HPDE6-E6E7 (cell line): ENCODE measurements at regions not wholly inside any gene's neighbourhood (a gene's known extent, or its start where the extent isn't known, plus 50 kb on each side); places are given as distances from the start of the nearest gene placed in this dataset.

ENCODE experiments used
- DNase-seq: peaks from one replicate; pipeline ENCODE4 v3.0.0; 2011; ENCODE audit warnings: missing footprints; ENCODE audit errors: extremely low spot score

- no peak for DNase-seq
These were observed 61.8 kb upstream of the NCAM1 start for GRCh38 chr11:112899235-112900006.

- DNase-seq: no peak
These were observed 59.3 kb upstream of the NCAM1 start for GRCh38 chr11:112901924-112902323.

GRCh38 chr11:112902361-112903011, 58.7 kb upstream of the NCAM1 start:
- DNase-seq: no peak

GRCh38 chr11:112903340-112903739, 57.9 kb upstream of the NCAM1 start:
- DNase-seq: no peak

- no peak for DNase-seq
These were observed 50.1 kb upstream of the NCAM1 start for GRCh38 chr11:112911124-112911523.
